GM12878 (cell line): ENCODE measurements at regions not wholly inside any gene's neighbourhood (a gene's known extent, or its start where the extent isn't known, plus 50 kb on each side); places are given as distances from the start of the nearest gene placed in this dataset.

Experiments
- DPF2 ChIP-seq: fragments of 450-650 bp; IDR thresholded peaks from 2 replicates; pipeline ENCODE4 v1.6.1; 2017; ENCODE audit warnings: mild to moderate bottlenecking
- ELK1 ChIP-seq: IDR thresholded peaks from 2 replicates; pipeline ENCODE4 v1.6.1; 2012; ENCODE audit warnings: low read depth, low read length, improper control_type of control experiment
- HDGF ChIP-seq: fragments of 450-650 bp; IDR thresholded peaks from 2 replicates; pipeline ENCODE4 v1.6.1; 2016; ENCODE audit warnings: antibody characterized with exemption
- NBN ChIP-seq: fragments of 450-650 bp; IDR thresholded peaks from 2 replicates; pipeline ENCODE4 v1.6.1; 2016
- PAX5 ChIP-seq: IDR thresholded peaks from 2 replicates; pipeline ENCODE4 v1.6.1; 2011; ENCODE audit warnings: low read depth, low read length, borderline replicate concordance
- POLR2A ChIP-seq: IDR thresholded peaks from 2 replicates; pipeline ENCODE4 v1.6.1; 2011; ENCODE audit warnings: low read depth, mild to moderate bottlenecking, low read length
- SPI1 ChIP-seq: IDR thresholded peaks from 2 replicates; pipeline ENCODE4 v1.6.1; 2011; ENCODE audit warnings: low read depth, mild to moderate bottlenecking, low read length, moderate library complexity, borderline replicate concordance; ENCODE audit not compliant: insufficient read depth

DNA sequence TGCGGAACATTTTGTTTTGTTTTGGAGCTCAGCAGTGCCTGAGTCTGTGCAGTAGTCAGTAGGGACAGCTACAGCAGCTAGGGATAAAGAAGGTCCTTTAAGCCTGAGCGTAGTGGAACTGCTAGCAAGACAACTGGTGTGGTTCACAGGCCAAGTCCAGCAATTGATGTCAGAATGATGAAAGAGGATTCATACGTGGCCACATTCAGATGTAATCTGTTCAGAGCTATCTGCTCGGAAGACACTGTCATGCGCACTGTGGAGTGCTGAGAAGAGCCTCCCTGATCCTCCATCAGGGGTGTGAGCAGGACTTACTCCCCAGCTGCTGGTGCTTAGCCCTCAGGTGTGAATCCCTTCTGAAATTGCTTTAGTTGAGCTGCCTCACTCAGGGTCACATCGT is 79.6 kb upstream of the ANKRD1 start:
- TF ChIP-seq DPF2 (no peak), POLR2A (no peak), ELK1 (no peak), NBN (no peak), PAX5 (no peak), HDGF (no peak), SPI1 (no peak)
